GM21423 (cell line): ENCODE measurements at regions not wholly inside any gene's neighbourhood (a gene's known extent, or its start where the extent isn't known, plus 50 kb on each side); places are given as distances from the start of the nearest gene placed in this dataset.
"Not testable (repeated sequence)": the region's sequence is repeated elsewhere in the genome, so short reads cannot be mapped to it uniquely, and the experiment has no call there.

Source experiments
- ATAC-seq: cut with Tn5 transposase; IDR thresholded peaks from one replicate; pipeline ENCODE4 v1.9.1; 2021; ENCODE audit warnings: mild to moderate bottlenecking, moderate library complexity; ENCODE audit not compliant: unreplicated experiment

- no peak for ATAC-seq
These were observed 955.0 kb upstream of the ALCAM start for GRCh38 chr3:104411757-104412156.

GRCh38 chr3:104412608-104413580, 953.8 kb upstream of the ALCAM start:
- ATAC-seq: no peak

GRCh38 chr3:104428337-104428925, 938.3 kb upstream of the ALCAM start:
- ATAC-seq: no peak

GRCh38 chr3:104429727-104430126, 937.0 kb upstream of the ALCAM start:
- ATAC-seq: no peak

GRCh38 chr3:104436506-104436905, 930.2 kb upstream of the ALCAM start:
- no peak for ATAC-seq

- ATAC-seq: no peak
These were observed 929.5 kb upstream of the ALCAM start for GRCh38 chr3:104437131-104437750.

- no peak for ATAC-seq
These were observed 928.8 kb upstream of the ALCAM start for GRCh38 chr3:104437891-104438290.

- ATAC-seq: no peak
These were observed 928.0 kb upstream of the ALCAM start for GRCh38 chr3:104438706-104439105.

- not testable (repeated sequence) for ATAC-seq
These were observed 921.3 kb upstream of the ALCAM start for GRCh38 chr3:104445252-104445919.

GRCh38 chr3:104447681-104448080, 919.0 kb upstream of the ALCAM start:
- no peak for ATAC-seq

GRCh38 chr3:104452697-104453096, 914.0 kb upstream of the ALCAM start:
- no peak for ATAC-seq

GRCh38 chr3:104458657-104459056, 908.1 kb upstream of the ALCAM start:
- ATAC-seq: no peak

- peak; percentile 56 for ATAC-seq
These were observed 906.0 kb upstream of the ALCAM start for GRCh38 chr3:104460477-104461406.

GRCh38 chr3:104461431-104461830, 905.3 kb upstream of the ALCAM start:
- ATAC-seq: no peak

- ATAC-seq: no peak
These were observed 894.5 kb upstream of the ALCAM start for GRCh38 chr3:104472221-104472620.

- no peak for ATAC-seq
These were observed 892.7 kb upstream of the ALCAM start for GRCh38 chr3:104474011-104474410.

GRCh38 chr3:104503022-104503421, 863.7 kb upstream of the ALCAM start:
- ATAC-seq: no peak

GRCh38 chr3:104510131-104510849, 856.4 kb upstream of the ALCAM start:
- no peak for ATAC-seq

- no peak for ATAC-seq
These were observed 852.3 kb upstream of the ALCAM start for GRCh38 chr3:104514371-104514770.
